ENCODE measurements at regions not wholly inside any gene's neighbourhood (a gene's known extent, or its start where the extent isn't known, plus 50 kb on each side); places are given as distances from the start of the nearest gene placed in this dataset.

DNA sequence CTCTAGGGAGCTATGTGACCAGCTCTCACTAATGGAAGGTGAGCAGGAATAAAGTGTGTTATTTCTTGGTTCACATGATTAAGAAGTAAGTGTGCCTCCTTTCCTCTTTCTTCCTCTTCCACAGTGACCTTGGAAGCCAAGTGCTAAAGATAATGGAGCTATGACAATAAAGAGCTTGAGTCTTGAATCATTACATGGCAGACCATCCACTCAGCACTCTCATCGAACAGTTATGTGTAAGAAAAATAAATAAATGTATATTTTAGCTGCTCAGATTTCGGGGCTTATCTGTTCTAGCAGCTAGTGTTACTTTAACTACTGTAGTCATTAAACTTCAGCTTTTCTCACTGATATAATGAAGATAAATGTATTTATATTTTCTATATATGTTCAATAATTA, 72.9 kb downstream of the HDGFL1 start:
- TF ChIP-seq, protein P1, sequence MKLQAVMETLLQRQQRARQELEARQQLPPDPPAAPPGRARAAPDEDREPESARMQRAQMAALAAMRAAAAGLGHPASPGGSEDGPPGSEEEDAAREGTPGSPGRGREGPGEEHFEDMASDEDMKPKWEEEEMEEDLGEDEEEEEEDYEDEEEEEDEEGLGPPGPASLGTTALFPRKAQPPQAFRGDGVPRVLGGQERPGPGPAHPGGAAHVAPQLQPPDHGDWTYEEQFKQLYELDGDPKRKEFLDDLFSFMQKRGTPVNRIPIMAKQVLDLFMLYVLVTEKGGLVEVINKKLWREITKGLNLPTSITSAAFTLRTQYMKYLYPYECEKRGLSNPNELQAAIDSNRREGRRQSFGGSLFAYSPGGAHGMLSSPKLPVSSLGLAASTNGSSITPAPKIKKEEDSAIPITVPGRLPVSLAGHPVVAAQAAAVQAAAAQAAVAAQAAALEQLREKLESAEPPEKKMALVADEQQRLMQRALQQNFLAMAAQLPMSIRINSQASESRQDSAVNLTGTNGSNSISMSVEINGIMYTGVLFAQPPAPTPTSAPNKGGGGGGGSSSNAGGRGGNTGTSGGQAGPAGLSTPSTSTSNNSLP (IDR thresholded peaks at IDR 0.05; ENCODE audit: low read depth, low read length): no peak
- no peak for TF ChIP-seq TAF1 (CRISPR knock-in tag; IDR thresholded peaks at IDR 0.05)
- TF ChIP-seq ZNF143 (CRISPR knock-in tag; IDR thresholded peaks at IDR 0.05): no peak
- no peak for TF ChIP-seq PITX1 (CRISPR knock-in tag; IDR thresholded peaks at IDR 0.05)
- TF ChIP-seq MXI1 (IDR thresholded peaks at IDR 0.05; ENCODE audit: borderline replicate concordance, low read depth, low read length): no peak

All from HepG2 (cell line).